Liver (tissue), 8 donors: ENCODE measurements at regions not wholly inside any gene's neighbourhood (a gene's known extent, or its start where the extent isn't known, plus 50 kb on each side); places are given as distances from the start of the nearest gene placed in this dataset.

Experiments used
- DNase-seq: peaks from one replicate; pipeline ENCODE4 v3.0.0-alpha.2; 2017; ENCODE audit warnings: low spot score
- H3K27ac ChIP-seq, 2 donors: one replicate each; pipeline ENCODE4 v1.7.0; 2013; ENCODE audit warnings: inconsistent platforms in 2 of 2, low read length in 2 of 2, control low read depth in 1 of 2, low read depth in 1 of 2, mild to moderate bottlenecking in 1 of 2
- H3K27me3 ChIP-seq, 4 donors: one replicate each; pipeline versions ENCODE4 v1.6.1 to v1.7.0; 2013; ENCODE audit warnings: low read length in 3 of 4, inconsistent platforms in 1 of 4, mild to moderate bottlenecking in 1 of 4, moderate library complexity in 1 of 4; ENCODE audit not compliant: control insufficient read depth in 4 of 4, insufficient read depth in 4 of 4
- H3K36me3 ChIP-seq, 4 donors: one replicate each; pipeline versions ENCODE4 v1.6.1 to v1.7.0; 2013; ENCODE audit warnings: low read length in 3 of 4, mild to moderate bottlenecking in 3 of 4, low read depth in 1 of 4, moderate library complexity in 1 of 4; ENCODE audit not compliant: control insufficient read depth in 4 of 4, insufficient read depth in 3 of 4
- H3K4me1 ChIP-seq, 4 donors: one replicate each; pipeline versions ENCODE4 v1.6.1 to v1.7.0; 2013; ENCODE audit warnings: low read length in 3 of 4, mild to moderate bottlenecking in 3 of 4, moderate library complexity in 1 of 4; ENCODE audit not compliant: control insufficient read depth in 4 of 4, insufficient read depth in 4 of 4
- H3K4me3 ChIP-seq, 3 donors: one replicate each; pipeline versions ENCODE4 v1.6.1 to v1.7.0; 2013; ENCODE audit warnings: low read length in 3 of 3, control low read depth in 1 of 3, low read depth in 1 of 3, mild to moderate bottlenecking in 1 of 3
- H3K9ac ChIP-seq, 2 donors: one replicate each; pipeline ENCODE4 v1.7.0; 2013; ENCODE audit warnings: low read length in 2 of 2, mild to moderate bottlenecking in 2 of 2, moderate library complexity in 2 of 2, control low read depth in 1 of 2, low read depth in 1 of 2
- H3K9me3 ChIP-seq, 4 donors: one replicate each; pipeline versions ENCODE4 v1.6.1 to v1.7.0; 2013; ENCODE audit warnings: low read length in 3 of 4; ENCODE audit not compliant: control insufficient read depth in 4 of 4
- CTCF ChIP-seq: fragments of 150-350 bp; IDR thresholded peaks from 2 replicates; pipeline ENCODE4 v1.5.1; 2017; ENCODE audit warnings: improper control_type of control experiment, low read depth, low read length; ENCODE audit not compliant: missing input control
- EGR1 ChIP-seq, 2 donors: IDR thresholded peaks; 2 replicates each; pipeline ENCODE4 v1.6.1; 2016 to 2018; ENCODE audit warnings: antibody characterized with exemption in 2 of 2, low read depth in 2 of 2
- FOXA1 ChIP-seq: IDR thresholded peaks from 2 replicates; pipeline ENCODE4 v1.6.1; 2016; ENCODE audit warnings: antibody characterized with exemption
- FOXA2 ChIP-seq: IDR thresholded peaks from 2 replicates; pipeline ENCODE4 v1.6.1; 2016; ENCODE audit warnings: antibody characterized with exemption
- GABPA ChIP-seq, 2 donors: IDR thresholded peaks in 1 of 2; conservative IDR thresholded peaks in 1 of 2; 2 replicates each; pipeline ENCODE4 v1.6.1; 2016; ENCODE audit warnings: antibody characterized with exemption in 2 of 2, mild to moderate bottlenecking in 1 of 2, moderate library complexity in 1 of 2
- HNF4A ChIP-seq, 2 donors: conservative IDR thresholded peaks; 2 replicates each; pipeline ENCODE4 v1.6.1; 2016; ENCODE audit warnings: antibody characterized with exemption in 2 of 2, mild to moderate bottlenecking in 2 of 2
- HNF4G ChIP-seq: IDR thresholded peaks from 2 replicates; pipeline ENCODE4 v1.6.1; 2016; ENCODE audit warnings: antibody characterized with exemption
- JUND ChIP-seq, 2 donors: IDR thresholded peaks; 2 replicates each; pipeline ENCODE4 v1.6.1; 2016; ENCODE audit warnings: antibody characterized with exemption in 2 of 2
- RAD21 ChIP-seq, 2 donors: IDR thresholded peaks; 2 replicates each; pipeline ENCODE4 v1.6.1; 2016; ENCODE audit warnings: antibody characterized with exemption in 2 of 2, mild to moderate bottlenecking in 2 of 2
- REST ChIP-seq: IDR thresholded peaks from 2 replicates; pipeline ENCODE4 v1.6.1; 2016; ENCODE audit warnings: antibody characterized with exemption, mild to moderate bottlenecking
- SP1 ChIP-seq: IDR thresholded peaks from 2 replicates; pipeline ENCODE4 v1.6.1; 2018; ENCODE audit warnings: antibody characterized with exemption, mild to moderate bottlenecking
- ZBTB33 ChIP-seq: IDR thresholded peaks from 2 replicates; pipeline ENCODE4 v1.6.1; 2016; ENCODE audit warnings: antibody characterized with exemption
- WGBS: extraction: QIAGEN DNeasy Blood & Tissue Kit; methylation state at CpG from one replicate; pipeline ENCODE4 v1.1.7; 2013; 5-methylcytosine and 5-hydroxymethylcytosine counted together
- TF ChIP-seq, protein P1 (sequence below): IDR thresholded peaks from 2 replicates; pipeline ENCODE4 v1.6.1; 2016; ENCODE audit warnings: antibody characterized with exemption
- donor health status: healthy.
- donor health status: healthy.
- donor health status: healthy.
- donor health status: healthy.
- donor health status: healthy.

GRCh38 chr5:3394891-3395599 is 200.6 kb upstream of the IRX1 start:
- H3K27me3 ChIP-seq: no peaks in the 10 kb centered on the region
- DNase-seq: no peak
- H3K9me3 ChIP-seq: peaks cover 3 to 17% (median 8%) of the 10 kb centered on the region in 4 donors
- no peak overlapping the region for H3K9ac ChIP-seq
- WGBS: 14% methylated on average over 12 of the region's 12 CpGs
- TF ChIP-seq RAD21 (IDR thresholded peaks at IDR 0.05): no peak
- TF ChIP-seq HNF4A (conservative IDR thresholded peaks at IDR 0.05): no peak
- TF ChIP-seq EGR1 (IDR thresholded peaks at IDR 0.05; ENCODE audit: low read depth in 2 of 2): no peak
- no peak for TF ChIP-seq SP1
- TF ChIP-seq CTCF: no peak
- TF ChIP-seq GABPA (IDR thresholded peaks at IDR 0.05 in 1 of 2, conservative IDR thresholded peaks at IDR 0.05 in 1 of 2): no peak
- TF ChIP-seq FOXA2: no peak
- TF ChIP-seq HNF4G: no peak
- no peak overlapping the region for H3K27ac ChIP-seq
- no peak overlapping the region for H3K4me3 ChIP-seq
- no peaks in the 10 kb centered on the region for H3K4me1 ChIP-seq
- no peaks in the 10 kb centered on the region for H3K36me3 ChIP-seq

GRCh38 chr5:3393920-3394597 is 201.6 kb upstream of the IRX1 start:
- Histone ChIP-seq H3K4me3 (no peak overlapping the region), H3K27ac (no peak overlapping the region), H3K9ac (no peak overlapping the region), H3K27me3 (no peaks in the 10 kb centered on the region), H3K9me3 (peaks cover 3 to 8% (median 5%) of the 10 kb centered on the region in 4 donors), H3K36me3 (no peaks in the 10 kb centered on the region), H3K4me1 (no peaks in the 10 kb centered on the region)
- no peak for TF ChIP-seq JUND (IDR thresholded peaks at IDR 0.05)
- TF ChIP-seq HNF4A (conservative IDR thresholded peaks at IDR 0.05): no peak
- TF ChIP-seq FOXA1: no peak
- TF ChIP-seq, protein P1, sequence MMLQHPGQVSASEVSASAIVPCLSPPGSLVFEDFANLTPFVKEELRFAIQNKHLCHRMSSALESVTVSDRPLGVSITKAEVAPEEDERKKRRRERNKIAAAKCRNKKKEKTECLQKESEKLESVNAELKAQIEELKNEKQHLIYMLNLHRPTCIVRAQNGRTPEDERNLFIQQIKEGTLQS: no peak
- no peak for TF ChIP-seq GABPA (IDR thresholded peaks at IDR 0.05 in 1 of 2, conservative IDR thresholded peaks at IDR 0.05 in 1 of 2)
- no peak for TF ChIP-seq HNF4G
- WGBS: 55% methylated on average over 24 of the region's 24 CpGs
- DNase-seq: no peak

GRCh38 chr5:3393122-3393919 is 202.3 kb upstream of the IRX1 start:
- WGBS: 75% methylated on average over 27 of the region's 27 CpGs
- no peak for DNase-seq
- no peak for TF ChIP-seq ZBTB33
- TF ChIP-seq EGR1 (IDR thresholded peaks at IDR 0.05; ENCODE audit: low read depth in 2 of 2): no peak
- no peak for TF ChIP-seq REST
- TF ChIP-seq RAD21 (IDR thresholded peaks at IDR 0.05): no peak
- TF ChIP-seq HNF4A (conservative IDR thresholded peaks at IDR 0.05): no peak
- TF ChIP-seq GABPA (IDR thresholded peaks at IDR 0.05 in 1 of 2, conservative IDR thresholded peaks at IDR 0.05 in 1 of 2): no peak
- TF ChIP-seq JUND (IDR thresholded peaks at IDR 0.05): no peak
- TF ChIP-seq CTCF: no peak

More at GRCh38 chr5:3393122-3393919, 202.3 kb upstream of the IRX1 start:
- no peak overlapping the region for H3K4me3 ChIP-seq
- no peaks in the 10 kb centered on the region for H3K27me3 ChIP-seq
- H3K27ac ChIP-seq: no peak overlapping the region
- H3K36me3 ChIP-seq: no peaks in the 10 kb centered on the region
- H3K9me3 ChIP-seq: peaks cover 0 to 3% (median 2%) of the 10 kb centered on the region in 4 donors
- no peaks in the 10 kb centered on the region for H3K4me1 ChIP-seq
- no peak overlapping the region for H3K9ac ChIP-seq
